ENCODE measurements at regions not wholly inside any gene's neighbourhood (a gene's known extent, or its start where the extent isn't known, plus 50 kb on each side); places are given as distances from the start of the nearest gene placed in this dataset.
"Not testable (repeated sequence)": the region's sequence is repeated elsewhere in the genome, so short reads cannot be mapped to it uniquely, and the experiment has no call there.

- not testable (repeated sequence) for DNase-seq
Measured at GRCh38 chr6:140147825-140148814, 773.7 kb upstream of the CITED2 start.

- DNase-seq, result no peak
Measured at GRCh38 chr6:140140891-140141290, 766.4 kb upstream of the CITED2 start.

GRCh38 chr6:140138311-140139010, 764.0 kb upstream of the CITED2 start:
- DNase-seq, result no peak

GRCh38 chr6:140134224-140134623, 759.8 kb upstream of the CITED2 start:
- no peak for DNase-seq

GRCh38 chr6:140130074-140130473, 755.6 kb upstream of the CITED2 start:
- no peak for DNase-seq

- DNase-seq, result no peak
Measured at GRCh38 chr6:140124498-140124897, 750.0 kb upstream of the CITED2 start.

GRCh38 chr6:140108167-140108566, 733.7 kb upstream of the CITED2 start:
- no peak for DNase-seq

- DNase-seq, result no peak
Measured at GRCh38 chr6:140107216-140107615, 732.8 kb upstream of the CITED2 start.

- peak; percentile 33 for DNase-seq
Measured at GRCh38 chr6:140105857-140106256, 731.4 kb upstream of the CITED2 start.

- no peak for DNase-seq
Measured at GRCh38 chr6:140105241-140105640, 730.8 kb upstream of the CITED2 start.

- no peak for DNase-seq
Measured at GRCh38 chr6:140101818-140102217, 727.4 kb upstream of the CITED2 start.

- DNase-seq, result peak; percentile 12
Measured at GRCh38 chr6:140101367-140101766, 726.9 kb upstream of the CITED2 start.

- no peak for DNase-seq
Measured at GRCh38 chr6:140095532-140095931, 721.1 kb upstream of the CITED2 start.

GRCh38 chr6:140091895-140092294, 717.4 kb upstream of the CITED2 start:
- no peak for DNase-seq

- DNase-seq, result no peak
Measured at GRCh38 chr6:140090871-140091270, 716.4 kb upstream of the CITED2 start.

- no peak for DNase-seq
Measured at GRCh38 chr6:140083375-140083774, 708.9 kb upstream of the CITED2 start.

- no peak for DNase-seq
Measured at GRCh38 chr6:140082867-140083297, 708.4 kb upstream of the CITED2 start.

- DNase-seq, result no peak
Measured at GRCh38 chr6:140079328-140079727, 704.9 kb upstream of the CITED2 start.

- no peak for DNase-seq
Measured at GRCh38 chr6:140078561-140079125, 704.2 kb upstream of the CITED2 start.

- no peak for DNase-seq
Measured at GRCh38 chr6:140077827-140078560, 703.5 kb upstream of the CITED2 start.

- no peak for DNase-seq
Measured at GRCh38 chr6:140076105-140076504, 701.7 kb upstream of the CITED2 start.

- no peak for DNase-seq
Measured at GRCh38 chr6:140073456-140073855, 699.0 kb upstream of the CITED2 start.

- no peak for DNase-seq
Measured at GRCh38 chr6:140071601-140072062, 697.2 kb upstream of the CITED2 start.

Data from RPMI8226 (cell line).